GM18502 (cell line): ENCODE measurements at regions not wholly inside any gene's neighbourhood (a gene's known extent, or its start where the extent isn't known, plus 50 kb on each side); places are given as distances from the start of the nearest gene placed in this dataset.
"Not testable (repeated sequence)": the region's sequence is repeated elsewhere in the genome, so short reads cannot be mapped to it uniquely, and the experiment has no call there.

ENCODE experiments used
- ATAC-seq: cut with Tn5 transposase; IDR thresholded peaks from one replicate; pipeline ENCODE4 v1.9.1; 2021; ENCODE audit warnings: mild to moderate bottlenecking; ENCODE audit not compliant: unreplicated experiment, poor library complexity

DNA sequence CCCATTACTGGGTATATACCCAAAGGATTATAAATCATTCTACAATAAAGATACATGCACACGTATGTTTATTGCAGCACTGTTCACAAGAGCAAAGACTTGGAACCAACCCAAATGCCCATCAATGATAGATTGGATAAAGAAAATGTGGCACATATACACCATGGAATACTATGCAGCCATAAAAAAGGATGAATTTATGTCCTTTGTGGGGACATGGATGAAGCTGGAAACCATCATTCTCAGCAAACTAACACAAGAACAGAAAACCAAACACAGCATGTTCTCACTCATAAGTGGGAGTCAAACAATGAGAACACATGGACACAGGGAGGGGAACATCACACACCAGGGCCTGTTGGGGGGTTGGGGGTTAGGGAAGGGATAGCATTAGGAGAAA is 484.9 kb upstream of the SLC35B3 start:
- not testable (repeated sequence) for ATAC-seq

DNA sequence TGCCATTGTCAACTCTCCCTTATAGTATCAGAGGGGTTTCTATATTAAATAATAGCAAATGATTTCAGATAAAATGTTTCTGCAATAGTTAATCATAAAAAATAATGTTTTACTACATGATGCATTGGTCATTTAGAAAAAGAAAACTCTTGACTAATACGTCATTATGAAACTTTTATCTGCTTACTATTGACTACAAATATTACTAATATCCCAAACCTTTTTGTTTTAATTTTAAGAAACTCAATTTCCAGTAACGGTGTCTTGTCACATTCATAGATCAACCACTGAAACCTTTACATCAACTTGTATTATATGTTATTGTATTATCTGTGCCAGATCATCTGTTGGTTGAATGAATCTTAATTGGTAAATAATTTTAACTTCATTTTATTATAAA is 482.9 kb upstream of the SLC35B3 start:
- ATAC-seq, result no peak

- no peak for ATAC-seq
Measured at GRCh38 chr6:8914700-8915099, 479.4 kb upstream of the SLC35B3 start.

DNA sequence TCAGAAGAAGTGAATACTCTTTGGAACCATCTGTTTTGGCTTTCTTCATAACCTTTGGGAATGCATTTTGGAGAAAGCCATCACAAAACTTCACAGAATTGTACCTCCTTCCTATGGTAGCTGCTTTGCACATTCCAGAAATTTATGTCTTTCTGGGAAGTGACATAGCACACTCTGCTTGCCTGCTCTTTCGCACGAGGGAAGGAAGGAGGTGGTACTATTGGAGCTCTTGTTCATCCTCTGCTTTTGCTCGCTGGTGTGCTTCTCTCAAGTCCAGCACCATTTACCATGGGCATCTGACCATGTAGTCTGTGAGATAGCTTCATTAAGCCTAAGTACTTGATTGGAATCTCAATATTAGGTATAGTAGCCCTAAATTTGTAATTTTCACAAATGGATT is 473.3 kb upstream of the SLC35B3 start:
- no peak for ATAC-seq

DNA sequence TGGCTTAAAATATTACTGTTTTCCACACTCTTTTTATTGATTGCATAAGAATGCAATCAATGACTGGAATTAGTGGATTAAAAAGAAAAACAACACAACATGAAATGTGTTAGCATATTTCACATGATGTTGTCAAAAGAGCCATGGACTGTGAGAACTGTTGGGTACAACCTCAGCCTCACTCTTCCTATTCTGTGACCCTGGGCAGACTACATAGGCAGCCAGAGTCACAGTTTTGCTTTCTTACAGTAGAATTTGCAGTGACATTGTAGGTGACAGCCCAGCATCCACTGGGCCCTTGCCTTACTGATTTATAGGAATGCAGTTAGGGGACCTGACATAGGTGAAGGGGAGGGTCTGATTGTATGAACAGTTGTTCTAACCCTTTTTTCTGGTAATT is 471.4 kb upstream of the SLC35B3 start:
- ATAC-seq, result no peak

DNA sequence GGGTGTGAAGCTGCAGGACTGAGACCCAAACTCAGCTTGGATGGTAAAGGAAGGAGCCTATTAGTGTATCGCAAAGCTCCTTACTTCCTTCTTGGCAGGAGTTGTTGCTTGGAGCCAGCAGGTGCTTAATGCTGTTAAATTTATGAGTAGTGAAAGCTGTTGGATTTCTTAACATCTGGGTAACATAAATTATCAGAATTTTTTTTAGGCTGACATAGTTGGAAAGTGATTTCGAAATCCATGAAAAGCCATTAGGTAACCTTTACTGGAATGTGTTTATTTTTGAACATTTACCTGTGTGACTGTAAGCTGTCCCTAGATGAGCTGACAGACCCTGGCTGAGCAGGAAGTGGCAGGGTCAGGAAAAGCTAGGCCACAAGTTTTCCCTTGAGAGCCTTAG is 470.4 kb upstream of the SLC35B3 start:
- ATAC-seq, result no peak

- ATAC-seq, result peak; percentile 88
Measured at GRCh38 chr6:8904754-8905153, 469.4 kb upstream of the SLC35B3 start.

GRCh38 chr6:8900056-8900455 is 464.7 kb upstream of the SLC35B3 start:
- no peak for ATAC-seq

DNA sequence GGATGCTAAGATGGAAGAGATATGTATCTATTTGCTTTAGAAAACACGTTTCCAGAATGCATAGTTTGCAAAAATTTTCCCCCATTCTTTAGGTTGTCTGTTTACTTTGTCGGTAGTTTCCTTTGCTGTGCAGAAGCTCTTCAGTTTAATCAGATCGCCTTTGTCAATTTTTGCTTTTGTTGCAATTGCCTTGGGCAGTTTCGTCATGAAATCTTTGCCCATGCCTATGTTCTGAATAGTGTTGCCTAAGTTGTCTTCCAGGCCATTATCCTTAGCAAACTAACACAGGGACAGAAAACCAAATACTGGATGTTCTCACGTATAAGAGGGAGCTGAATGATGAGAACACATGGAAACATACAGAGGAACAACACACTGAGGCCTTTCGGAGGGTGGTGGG is 454.2 kb upstream of the SLC35B3 start:
- no peak for ATAC-seq

DNA sequence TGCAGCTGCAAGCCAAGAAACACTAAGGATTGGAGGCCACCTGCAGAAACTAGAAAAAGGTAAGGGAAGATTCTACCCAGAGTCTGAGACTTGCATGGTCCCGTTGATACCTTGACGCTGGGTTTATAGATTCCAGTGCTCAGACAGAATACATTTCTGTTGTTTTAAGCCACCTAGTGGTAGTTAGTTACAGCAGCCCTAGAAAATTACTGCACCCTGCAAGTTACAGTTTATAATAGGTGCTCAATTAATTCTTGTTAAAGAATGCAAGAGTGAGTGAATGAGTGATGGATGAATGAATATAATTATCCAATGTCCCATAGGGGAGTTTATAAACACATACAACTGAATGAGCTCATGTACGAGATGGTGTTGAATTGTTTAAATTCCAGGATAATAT is 453.1 kb upstream of the SLC35B3 start:
- ATAC-seq, result peak; percentile 66

DNA sequence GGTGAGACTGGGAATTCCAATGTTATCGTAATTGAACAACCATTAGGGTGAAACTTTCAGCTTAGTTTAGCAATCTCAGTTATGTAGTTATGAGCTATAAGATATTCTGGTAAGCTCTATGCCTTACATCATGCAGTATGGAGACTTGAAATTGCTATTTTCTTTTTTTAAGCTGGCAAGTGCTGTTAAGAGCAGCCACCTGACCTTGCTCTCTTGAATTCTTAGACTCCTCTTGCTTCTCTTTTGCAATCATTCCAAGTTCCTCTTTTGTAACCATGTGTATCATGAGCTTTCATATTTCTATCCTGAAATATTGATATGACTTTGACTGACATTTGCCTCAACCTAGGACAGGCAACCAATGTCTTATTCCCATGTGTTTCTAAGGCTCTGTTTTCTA is 446.3 kb upstream of the SLC35B3 start:
- no peak for ATAC-seq

DNA sequence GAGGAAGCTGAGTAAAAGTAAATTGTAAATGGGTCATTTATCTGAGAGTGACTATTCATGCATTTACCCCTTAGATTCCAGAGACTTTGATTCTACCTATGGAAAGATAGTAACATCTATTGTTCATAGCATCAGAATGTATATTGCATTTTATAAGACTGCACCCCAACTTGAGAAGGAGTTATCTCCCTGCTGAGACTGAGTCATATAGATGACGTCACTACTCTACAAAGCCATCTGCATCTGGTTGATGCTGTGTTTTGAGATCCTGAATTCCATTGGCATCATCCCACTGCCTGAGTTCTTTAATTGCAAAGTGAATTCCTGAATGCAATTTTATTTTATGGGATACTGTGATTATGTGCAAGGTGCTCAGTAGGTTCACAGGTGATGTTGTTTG is 444.0 kb upstream of the SLC35B3 start:
- no peak for ATAC-seq

GRCh38 chr6:8875986-8876385 is 440.6 kb upstream of the SLC35B3 start:
- ATAC-seq, result no peak

- ATAC-seq, result no peak
Measured at GRCh38 chr6:8872589-8872988, 437.2 kb upstream of the SLC35B3 start.

GRCh38 chr6:8865451-8865850 is 430.1 kb upstream of the SLC35B3 start:
- no peak for ATAC-seq

DNA sequence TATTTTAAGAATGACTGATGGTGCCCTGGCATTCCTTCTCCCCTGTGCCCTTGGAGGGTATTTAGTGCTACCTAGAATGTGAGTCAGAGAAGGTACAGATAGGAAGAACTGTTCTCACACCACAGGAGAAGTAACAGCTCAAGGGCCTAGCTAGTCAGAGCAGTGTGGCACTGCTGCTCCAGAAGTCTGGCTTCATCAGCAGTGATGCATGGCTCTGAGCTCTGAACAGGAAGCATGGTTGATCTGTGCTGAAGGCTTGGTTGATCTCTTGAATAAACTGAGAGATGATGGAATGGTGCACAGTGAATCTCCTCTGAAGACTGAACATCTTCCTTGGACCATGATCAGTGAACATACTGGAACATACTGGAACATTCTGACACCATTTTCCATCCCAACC is 425.3 kb upstream of the SLC35B3 start:
- peak; percentile 76 for ATAC-seq

- no peak for ATAC-seq
Measured at GRCh38 chr6:8859501-8859900, 424.2 kb upstream of the SLC35B3 start.

GRCh38 chr6:8858854-8859331 is 423.5 kb upstream of the SLC35B3 start:
- ATAC-seq, result no peak

GRCh38 chr6:8857160-8857559 is 421.8 kb upstream of the SLC35B3 start:
- no peak for ATAC-seq

GRCh38 chr6:8855411-8855810 is 420.1 kb upstream of the SLC35B3 start:
- no peak for ATAC-seq

DNA sequence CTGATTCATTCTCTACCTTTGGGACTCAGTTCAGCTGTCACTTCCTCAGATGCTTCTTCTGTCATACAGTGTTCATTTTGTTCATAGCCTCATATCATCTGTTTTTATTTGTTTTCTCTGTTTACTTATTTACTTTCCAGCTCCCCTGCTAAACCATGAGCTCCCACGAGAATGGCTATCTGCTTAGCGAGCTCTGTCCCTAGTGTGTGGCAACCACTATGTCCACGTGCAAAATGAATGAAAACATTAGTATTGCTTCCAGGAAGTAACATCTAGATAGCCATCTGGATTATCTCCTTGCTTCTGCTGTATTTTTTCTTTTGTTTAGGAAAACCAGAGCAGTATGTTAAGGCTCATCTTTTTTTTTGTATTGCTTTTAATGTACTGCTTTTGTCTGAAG is 417.0 kb upstream of the SLC35B3 start:
- no peak for ATAC-seq

GRCh38 chr6:8846680-8847079 is 411.3 kb upstream of the SLC35B3 start:
- not testable (repeated sequence) for ATAC-seq

GRCh38 chr6:8845690-8846089 is 410.3 kb upstream of the SLC35B3 start:
- ATAC-seq, result no peak
